Amygdala (tissue), 56 donors: ENCODE measurements at regions not wholly inside any gene's neighbourhood (a gene's known extent, or its start where the extent isn't known, plus 50 kb on each side); places are given as distances from the start of the nearest gene placed in this dataset.
"Not testable (repeated sequence)": the region's sequence is repeated elsewhere in the genome, so short reads cannot be mapped to it uniquely, and the experiment has no call there.

Source experiments
- DNase-seq, 56 donors: peaks; one replicate each; lab custom pipeline; 2025; lab: John Stamatoyannopoulos, UW

DNA sequence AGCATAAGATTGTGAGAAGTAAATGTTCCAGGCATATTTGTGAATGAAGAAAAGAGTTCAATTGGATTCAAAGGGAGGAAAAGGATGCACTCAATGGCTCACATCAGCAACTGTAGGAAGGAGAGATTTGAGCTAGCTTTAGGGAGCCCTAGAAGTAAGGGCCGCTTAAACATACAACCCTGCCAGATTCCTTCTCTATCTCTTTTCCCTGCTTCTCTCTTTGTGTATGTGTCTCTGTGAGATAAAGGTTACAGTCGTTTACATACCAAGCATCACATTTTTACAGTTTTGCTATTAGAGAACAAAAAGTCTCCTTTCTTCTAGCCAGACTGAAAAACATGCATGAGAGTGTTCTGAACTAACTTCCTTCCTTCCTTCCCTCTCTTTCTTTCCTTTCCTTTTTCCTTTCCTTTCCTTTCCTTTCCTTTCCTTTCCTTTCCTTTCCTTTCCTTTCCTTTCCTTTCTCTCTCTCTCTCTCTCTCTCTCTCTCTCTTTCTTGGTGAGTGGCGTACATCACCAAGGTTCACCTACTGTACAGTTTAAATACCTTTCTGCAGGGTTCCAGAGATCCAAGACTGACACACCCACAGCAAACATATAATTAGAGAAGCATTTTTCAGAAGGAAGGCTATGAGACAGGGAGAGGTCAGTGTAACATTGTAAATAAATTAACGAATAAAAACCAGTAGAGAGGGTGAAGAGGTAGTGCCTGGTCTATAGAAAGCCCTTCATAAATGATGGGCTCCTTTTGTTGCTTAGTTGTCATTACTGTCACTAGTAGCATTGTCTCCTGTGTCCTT lies 240.4 kb downstream of the ARL4A start:
- no peak for DNase-seq

- no peak for DNase-seq
These were observed 242.2 kb downstream of the ARL4A start for GRCh38 chr7:12929476-12930140.

DNA sequence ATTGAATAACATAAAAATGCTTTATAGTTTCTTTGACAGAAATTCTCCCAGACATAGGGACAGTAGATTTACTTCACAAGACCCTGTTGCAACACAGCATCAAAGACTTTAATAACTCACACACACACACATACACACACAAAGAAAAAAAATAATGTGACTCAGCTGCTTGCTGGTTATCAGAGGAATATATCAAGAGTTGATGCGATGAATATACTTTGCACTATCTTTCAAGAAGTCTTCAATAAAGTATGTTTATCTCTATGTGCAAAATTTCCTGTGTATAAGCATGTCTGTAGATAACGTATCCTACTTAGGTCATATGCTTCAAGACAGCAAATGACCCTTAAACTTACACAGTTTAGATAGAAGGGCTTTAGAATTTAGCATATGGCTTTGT lies 243.1 kb downstream of the ARL4A start:
- no peak for DNase-seq

DNA sequence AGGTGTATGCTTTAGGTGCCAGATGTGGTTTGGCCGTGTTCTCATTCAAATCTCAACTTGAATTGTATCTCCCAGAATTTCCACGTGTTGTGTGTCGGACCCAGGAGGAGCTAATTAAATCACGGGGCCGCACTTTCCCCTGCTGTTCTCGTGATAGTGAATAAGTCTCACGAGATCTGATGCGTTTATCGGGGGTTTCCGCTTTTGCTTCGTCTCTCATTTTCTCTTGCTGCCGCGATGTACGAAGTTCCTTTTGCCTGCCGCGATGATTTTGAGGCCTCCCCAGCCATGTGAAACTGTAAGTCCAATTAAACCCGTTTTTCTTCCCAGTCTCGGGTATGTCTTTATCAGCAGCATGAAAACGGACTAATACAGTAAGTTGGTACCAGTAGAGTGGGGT lies 244.0 kb downstream of the ARL4A start:
- not testable (repeated sequence) for DNase-seq

GRCh38 chr7:12939694-12940093 lies 252.3 kb downstream of the ARL4A start:
- no peak for DNase-seq

DNA sequence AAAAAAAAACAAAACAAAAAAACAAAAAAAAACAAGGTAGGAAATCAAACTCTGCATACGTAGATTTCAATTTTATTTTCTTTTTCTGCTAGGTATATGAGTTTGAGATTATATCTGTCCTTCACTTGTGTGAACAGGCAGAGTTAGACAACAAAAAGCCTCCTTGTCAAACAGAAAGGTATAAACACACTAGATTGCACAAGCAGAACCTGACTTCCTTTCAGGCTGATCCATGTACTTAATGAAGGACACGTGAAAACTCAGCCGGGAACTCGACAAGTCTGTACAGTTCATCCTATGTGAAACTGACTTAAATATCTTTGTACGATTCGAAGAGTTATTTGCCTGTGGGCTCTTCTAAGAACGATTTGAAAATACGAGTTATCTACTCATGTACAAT lies 254.1 kb downstream of the ARL4A start:
- DNase-seq: no peak

DNA sequence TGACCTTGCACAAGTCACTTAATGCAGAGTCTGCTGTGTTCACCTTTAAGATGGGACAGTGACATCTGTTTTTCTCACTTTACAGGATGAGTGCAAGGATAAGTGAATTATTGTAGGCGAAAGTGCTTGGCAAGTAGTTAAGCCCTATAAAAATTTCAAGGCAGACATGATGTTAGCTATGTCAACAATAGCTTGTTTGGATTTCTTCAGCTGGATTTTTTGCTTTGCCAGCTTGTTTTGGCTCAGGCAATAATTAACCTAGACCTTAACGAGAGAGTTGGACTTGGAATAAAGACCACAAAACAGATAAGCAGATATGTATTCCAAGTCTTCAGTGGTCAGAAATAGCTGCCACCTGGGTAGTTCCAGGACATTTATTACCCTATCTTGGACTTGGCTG lies 255.2 kb downstream of the ARL4A start:
- no peak for DNase-seq

DNA sequence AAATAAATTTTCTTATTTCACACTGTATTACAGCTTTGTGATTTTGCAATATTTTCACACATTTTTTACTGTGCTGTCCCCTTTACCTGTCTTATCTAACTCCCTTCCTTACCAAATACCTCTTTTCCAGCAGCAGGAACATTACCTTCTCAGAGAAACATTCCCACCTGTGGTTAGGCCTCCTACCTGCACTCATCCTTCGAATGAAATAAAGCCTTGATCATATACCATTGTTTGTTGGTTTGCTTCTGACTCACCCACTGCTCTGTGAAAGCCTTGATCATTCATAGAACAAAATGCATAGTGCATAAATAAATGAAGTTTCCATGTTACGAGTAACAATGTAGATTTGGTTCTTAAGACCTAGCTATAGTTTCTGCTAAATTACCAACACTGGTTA lies 256.3 kb downstream of the ARL4A start:
- no peak for DNase-seq

GRCh38 chr7:12945901-12946300 lies 258.5 kb downstream of the ARL4A start:
- DNase-seq: no peak

GRCh38 chr7:12947465-12947864 lies 260.0 kb downstream of the ARL4A start:
- no peak for DNase-seq

DNA sequence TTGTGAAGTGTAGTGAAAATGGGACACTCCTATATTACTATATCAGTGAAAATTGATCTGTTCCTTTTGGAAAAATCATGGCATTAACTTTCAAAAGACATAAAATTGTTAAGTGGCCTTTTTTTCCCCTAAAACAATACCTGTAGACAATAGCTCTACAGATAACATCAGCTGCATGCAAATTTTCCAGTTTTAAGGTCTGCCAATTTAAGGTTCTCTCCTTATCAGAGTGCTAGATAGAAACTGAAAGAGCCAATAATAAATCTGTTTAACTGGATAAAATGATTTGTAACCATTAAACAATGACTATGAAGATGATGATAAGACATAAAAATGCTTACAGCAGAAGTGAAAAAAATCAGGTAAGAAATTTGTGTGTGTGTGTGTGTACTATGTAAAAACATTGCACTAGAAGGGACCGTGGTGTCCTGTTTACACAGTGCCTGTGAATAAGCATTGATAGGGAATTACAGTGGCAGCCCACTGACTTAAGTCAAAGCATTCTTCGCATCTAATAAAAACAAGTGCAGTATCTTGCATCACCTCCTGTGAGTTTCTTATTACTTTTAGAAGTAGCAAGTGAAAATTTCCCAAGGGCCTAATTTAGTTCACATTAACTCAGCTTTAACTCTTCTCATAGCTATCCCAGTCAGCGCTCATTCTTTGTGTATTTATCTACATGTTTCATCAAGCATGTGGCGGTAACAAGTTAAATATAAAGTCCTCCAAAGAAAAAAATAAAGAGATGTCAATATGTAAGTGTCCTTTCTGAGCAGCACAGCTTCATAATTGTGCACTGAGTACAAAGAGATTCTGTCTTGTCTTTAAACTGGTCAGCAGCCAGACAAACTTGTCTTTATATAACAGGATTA lies 261.9 kb downstream of the ARL4A start:
- DNase-seq: no peak

GRCh38 chr7:12951397-12951801 lies 264.0 kb downstream of the ARL4A start:
- no peak for DNase-seq

DNA sequence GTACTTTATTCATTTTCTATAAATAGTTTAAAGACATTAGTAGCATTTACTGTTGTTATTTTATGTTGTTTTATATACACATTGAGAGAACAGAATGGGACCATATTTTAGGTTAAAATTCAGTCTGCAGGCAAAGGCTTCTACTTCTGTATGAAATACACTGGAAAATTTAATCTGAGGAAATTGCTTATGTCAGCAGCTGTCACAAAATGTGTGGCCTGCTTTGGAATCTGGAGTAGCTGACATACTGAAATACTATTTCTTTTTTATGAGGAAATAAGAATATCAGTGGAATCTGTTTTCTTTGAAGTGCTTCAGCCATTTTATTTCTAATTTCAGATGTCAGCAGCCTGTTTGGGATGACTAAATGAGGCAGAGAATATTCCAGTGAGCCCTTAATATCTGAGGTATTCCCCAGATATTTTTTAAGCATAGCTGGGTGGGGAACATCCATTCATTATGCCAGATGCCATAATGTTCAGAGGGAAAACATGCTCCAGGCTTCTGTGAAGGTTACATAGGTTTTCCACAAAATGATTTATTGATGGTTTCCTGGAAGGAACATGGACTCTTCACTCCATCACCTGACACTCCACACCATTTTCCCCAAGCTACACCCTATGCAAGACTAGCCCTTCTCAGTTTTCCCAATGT lies 267.1 kb downstream of the ARL4A start:
- DNase-seq: no peak

DNA sequence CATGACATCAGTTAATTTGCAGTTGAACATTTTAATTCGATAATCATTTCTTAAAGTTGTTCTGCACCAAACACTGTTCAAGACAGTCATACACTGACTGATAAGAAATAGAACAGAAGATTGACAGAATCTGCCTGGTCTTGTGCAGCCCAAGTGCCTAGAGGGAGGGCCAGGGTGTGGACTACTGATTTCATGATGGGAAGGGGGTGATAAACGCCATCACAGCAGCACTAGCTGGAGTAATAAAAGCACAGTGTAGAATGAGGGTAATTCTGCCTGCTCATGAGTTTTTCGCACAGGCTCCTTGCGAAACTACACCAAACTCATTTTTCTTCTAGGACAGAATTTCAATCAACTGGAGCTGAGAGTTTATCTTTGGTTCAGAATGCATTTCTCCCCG lies 270.1 kb downstream of the ARL4A start:
- no peak for DNase-seq

DNA sequence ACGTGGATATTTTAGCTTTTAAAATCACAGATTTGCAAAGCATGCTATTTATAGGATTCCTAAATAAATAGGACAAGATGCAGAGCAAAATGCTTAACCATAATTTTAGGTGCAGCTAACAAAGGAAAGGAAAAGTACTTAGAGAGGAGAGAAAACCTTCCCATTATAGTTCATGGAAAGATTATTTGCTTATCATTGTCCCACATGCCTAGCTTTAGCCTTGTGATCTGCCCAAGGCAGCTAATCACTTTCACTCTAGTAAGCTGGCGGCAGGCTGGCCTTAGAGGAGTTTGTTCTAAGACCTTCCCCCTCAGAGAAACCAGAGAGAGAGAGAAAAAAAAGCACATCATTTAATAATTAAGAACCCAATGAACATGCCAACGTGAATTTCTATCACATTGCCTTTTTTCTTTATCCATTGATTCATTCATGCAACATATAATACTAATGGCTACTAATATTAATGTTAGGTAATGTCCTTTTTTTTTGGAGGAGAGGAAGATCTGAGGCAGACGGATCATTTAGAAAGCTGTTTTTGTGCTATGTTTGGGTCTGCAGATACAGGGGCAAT lies 274.6 kb downstream of the ARL4A start:
- DNase-seq: no peak

- DNase-seq: no peak
These were observed 276.0 kb downstream of the ARL4A start for GRCh38 chr7:12963435-12963834.

- DNase-seq: no peak
These were observed 277.4 kb downstream of the ARL4A start for GRCh38 chr7:12964836-12965235.

DNA sequence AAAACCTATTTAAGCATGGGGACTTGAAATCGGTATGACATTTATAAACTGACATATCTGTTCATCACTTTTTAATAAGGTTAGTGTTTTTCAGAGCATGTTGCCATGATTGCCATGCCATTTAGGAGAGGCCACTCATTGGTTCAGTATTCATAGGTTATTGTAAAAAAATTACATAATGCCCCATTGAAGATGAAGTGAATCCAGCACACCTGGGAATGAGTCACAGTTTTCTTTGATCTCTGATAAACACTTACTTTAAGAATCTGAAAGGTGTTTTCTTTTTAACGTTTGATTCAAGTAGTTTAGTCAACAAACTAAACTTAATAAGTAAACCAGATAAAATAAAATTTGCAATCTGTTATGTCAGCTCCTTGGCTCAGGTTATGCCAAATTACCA lies 278.3 kb downstream of the ARL4A start:
- DNase-seq: no peak

- DNase-seq: no peak
These were observed 279.9 kb downstream of the ARL4A start for GRCh38 chr7:12967322-12967721.

GRCh38 chr7:12968836-12969422 lies 281.5 kb downstream of the ARL4A start:
- no peak for DNase-seq
